HCT116 (cell line): ENCODE measurements at regions not wholly inside any gene's neighbourhood (a gene's known extent, or its start where the extent isn't known, plus 50 kb on each side); places are given as distances from the start of the nearest gene placed in this dataset.

ENCODE experiments used
- ATAC-seq: fragments of 200-7000 bp; cut with Tn5 transposase; 2 replicates; pipeline ENCODE4 v1.9.1; 2020; ENCODE audit warnings: mild to moderate bottlenecking, moderate library complexity
- BruUV-seq: library from RNA; stranded (reverse); fragments of 400-500 nt; replicated peaks from 2 replicates; lab custom pipeline; 2021; lab: Mats Ljungman, UMichigan
- CTCF ChIA-PET: fragments of 300-600 bp; sonication (Branson Sonifier 250); formaldehyde crosslinking; loops from one replicate; lab custom pipeline; 2021; ENCODE audit warnings: antibody characterized with exemption; lab: Charles Lee
- POLR2A ChIA-PET: fragments of 300-600, 350-600 bp; sonication (Branson Sonifier 250); formaldehyde crosslinking; loops from one replicate; lab custom pipeline; 2021; ENCODE audit warnings: antibody characterized with exemption; lab: Charles Lee
- RAD21 ChIA-PET, 2 experiments: fragments of 300-600 bp; sonication (Branson Sonifier 250); formaldehyde crosslinking; loops; one replicate each; lab custom pipeline; 2023; ENCODE audit warnings: low total read pairs in 2 of 2; ENCODE audit not compliant: uncharacterized antibody in 2 of 2, unreplicated experiment in 2 of 2, low non-redundant PET in 1 of 2; lab: Charles Lee
- DNase-seq: peaks from one replicate; pipeline ENCODE4 v3.0.0-alpha.2; 2010; ENCODE audit warnings: low read depth, low spot score
- H2AFZ ChIP-seq: fragments of 200-600 bp; shearing (Covaris generic), sonication (generic); 2 replicates; pipeline ENCODE4 v1.6.1; 2017; ENCODE audit warnings: low read depth, mixed run types, mixed read lengths, antibody characterized with exemption, low read length; ENCODE audit not compliant: poor library complexity, severe bottlenecking
- H3K27ac ChIP-seq: 2 replicates; pipeline ENCODE4 v1.5.1; 2012; ENCODE audit warnings: low read depth, low read length
- H3K27me3 ChIP-seq: fragments of 200-600 bp; sonication (generic); 2 replicates; pipeline ENCODE4 v1.6.1; 2016; ENCODE audit warnings: mixed run types, low read length, mixed read lengths; ENCODE audit not compliant: insufficient read depth
- H3K36me3 ChIP-seq, 2 experiments: fragments of 200-500 bp in 1 of 2; fragments of 200-600 bp in 1 of 2; sonication (Bioruptor generic) in 1 of 2; sonication (generic) in 1 of 2; 2 replicates each; pipeline versions ENCODE4 v1.5.1 to v1.6.1; 2014 to 2016; ENCODE audit warnings: low read length in 2 of 2, inconsistent platforms in 1 of 2, mixed read lengths in 1 of 2, mixed run types in 1 of 2; ENCODE audit not compliant: insufficient read depth in 2 of 2, control insufficient read depth in 1 of 2
- H3K4me1 ChIP-seq, 2 experiments: fragments of 200-600 bp in 1 of 2; sonication (generic) in 1 of 2; 2 replicates each; pipeline versions ENCODE4 v1.5.1 to v1.6.1; 2012 to 2017; ENCODE audit warnings: low read length in 2 of 2, inconsistent platforms in 1 of 2, mild to moderate bottlenecking in 1 of 2, mixed read lengths in 1 of 2, mixed run types in 1 of 2, moderate library complexity in 1 of 2; ENCODE audit not compliant: insufficient read depth in 2 of 2, control insufficient read depth in 1 of 2
- H3K4me2 ChIP-seq: fragments of 200-600 bp; sonication (generic); 2 replicates; pipeline ENCODE4 v1.6.1; 2017; ENCODE audit warnings: mixed run types, low read length, mixed read lengths
- H3K4me3 ChIP-seq, 2 experiments: fragments of 200-600 bp in 1 of 2; sonication (generic) in 1 of 2; replicated peaks in 1 of 2; 2 replicates each; pipeline ENCODE4 v1.5.1; 2011 to 2016; ENCODE audit warnings: low read length in 2 of 2, control low read depth in 1 of 2, low read depth in 1 of 2, mild to moderate bottlenecking in 1 of 2, mixed read lengths in 1 of 2, mixed run types in 1 of 2
- H3K79me2 ChIP-seq: fragments of 200-600 bp; sonication (generic); 2 replicates; pipeline ENCODE4 v1.6.1; 2017; ENCODE audit warnings: mild to moderate bottlenecking, mixed run types, low read length, moderate library complexity, mixed read lengths; ENCODE audit not compliant: insufficient read depth
- H3K9ac ChIP-seq: fragments of 200-600 bp; sonication (generic); 2 replicates; pipeline ENCODE4 v1.6.1; 2016; ENCODE audit warnings: low read length, mixed read lengths
- H3K9me2 ChIP-seq: fragments of 200-600 bp; sonication (generic), shearing (Covaris generic); 2 replicates; pipeline ENCODE4 v1.6.1; 2017; ENCODE audit warnings: mixed run types, mild to moderate bottlenecking, moderate library complexity; ENCODE audit not compliant: insufficient read depth
- H3K9me3 ChIP-seq, 2 experiments: fragments of 200-500 bp in 1 of 2; fragments of 200-600 bp in 1 of 2; sonication (Bioruptor generic) in 1 of 2; sonication (generic) in 1 of 2; 2 replicates each; pipeline ENCODE4 v1.6.1; 2014 to 2017; ENCODE audit warnings: low read length in 2 of 2, mixed read lengths in 2 of 2, inconsistent platforms in 1 of 2, low read depth in 1 of 2, mild to moderate bottlenecking in 1 of 2, mixed run types in 1 of 2, moderate library complexity in 1 of 2; ENCODE audit not compliant: control insufficient read depth in 1 of 2, insufficient read depth in 1 of 2
- H4K20me1 ChIP-seq: fragments of 200-600 bp; sonication (generic), shearing (Covaris generic); 2 replicates; pipeline ENCODE4 v1.6.1; 2017; ENCODE audit warnings: mixed run types, mild to moderate bottlenecking, moderate library complexity; ENCODE audit not compliant: insufficient read depth
- CEBPB ChIP-seq: IDR thresholded peaks from 2 replicates; pipeline ENCODE4 v1.6.1; 2012; ENCODE audit warnings: low read depth
- EGR1 ChIP-seq: IDR thresholded peaks from 2 replicates; pipeline ENCODE4 v1.6.1; 2012; ENCODE audit warnings: low read depth
- ELF1 ChIP-seq: IDR thresholded peaks from 2 replicates; pipeline ENCODE4 v1.6.1; 2012; ENCODE audit warnings: low read depth, borderline replicate concordance
- EZH2 ChIP-seq: fragments of 200-600 bp; sonication (generic); IDR thresholded peaks from 2 replicates; pipeline ENCODE4 v1.6.1; 2017; ENCODE audit warnings: antibody characterized with exemption, mixed run types
- FOSL1 ChIP-seq: IDR thresholded peaks from 2 replicates; pipeline ENCODE4 v1.6.1; 2012; ENCODE audit warnings: low read depth
- JUND ChIP-seq: IDR thresholded peaks from 2 replicates; pipeline ENCODE4 v1.6.1; 2012
- POLR2A ChIP-seq: IDR thresholded peaks from 2 replicates; pipeline ENCODE4 v1.7.0; 2011; ENCODE audit warnings: borderline replicate concordance; ENCODE audit not compliant: insufficient read depth, insufficient read length; ENCODE audit errors: extremely low read depth
- SIN3A ChIP-seq: IDR thresholded peaks from 2 replicates; pipeline ENCODE4 v1.6.1; 2012; ENCODE audit warnings: low read depth
- SP1 ChIP-seq: IDR thresholded peaks from 2 replicates; pipeline ENCODE4 v1.6.1; 2012; ENCODE audit warnings: low read depth
- TCF7L2 ChIP-seq: IDR thresholded peaks from 2 replicates; pipeline ENCODE4 v1.7.0; 2011; ENCODE audit warnings: borderline replicate concordance, inconsistent platforms; ENCODE audit not compliant: insufficient read depth, insufficient read length; ENCODE audit errors: extremely low read depth
- ZNF274 ChIP-seq: fragments of 200-500 bp; sonication (Bioruptor generic); IDR thresholded peaks from 2 replicates; pipeline ENCODE4 v1.6.1; 2014; ENCODE audit warnings: mild to moderate bottlenecking, low read depth, low read length, inconsistent platforms
- intact Hi-C: fragments of 100-400 bp; cut with micrococcal nuclease; formaldehyde crosslinking; loops from 2 replicates; pipeline ENCODE4 v1.10.0; 2022
- TF ChIP-seq, protein P1 (sequence below): IDR thresholded peaks from 2 replicates; pipeline ENCODE4 v1.6.1; 2011; ENCODE audit warnings: mild to moderate bottlenecking, low read length, moderate library complexity; ENCODE audit not compliant: insufficient replicate concordance; ENCODE audit errors: extremely low read depth
- TF ChIP-seq, protein P2 (sequence below), 3 experiments: fragments of 200-600 bp in 1 of 3; sonication (generic) in 1 of 3; IDR thresholded peaks in 2 of 3; conservative IDR thresholded peaks in 1 of 3; 2 replicates each; pipeline ENCODE4 v1.5.1; 2012 to 2017; ENCODE audit warnings: low read depth in 2 of 3, low read length in 2 of 3, antibody characterized with exemption in 1 of 3, borderline replicate concordance in 1 of 3, control low read depth in 1 of 3, mild to moderate bottlenecking in 1 of 3, mixed read lengths in 1 of 3, mixed run types in 1 of 3, moderate library complexity in 1 of 3; ENCODE audit not compliant: insufficient read depth in 1 of 3
- TF ChIP-seq, protein P3 (sequence below): IDR thresholded peaks from 2 replicates; pipeline ENCODE4 v1.6.1; 2012

DNA sequence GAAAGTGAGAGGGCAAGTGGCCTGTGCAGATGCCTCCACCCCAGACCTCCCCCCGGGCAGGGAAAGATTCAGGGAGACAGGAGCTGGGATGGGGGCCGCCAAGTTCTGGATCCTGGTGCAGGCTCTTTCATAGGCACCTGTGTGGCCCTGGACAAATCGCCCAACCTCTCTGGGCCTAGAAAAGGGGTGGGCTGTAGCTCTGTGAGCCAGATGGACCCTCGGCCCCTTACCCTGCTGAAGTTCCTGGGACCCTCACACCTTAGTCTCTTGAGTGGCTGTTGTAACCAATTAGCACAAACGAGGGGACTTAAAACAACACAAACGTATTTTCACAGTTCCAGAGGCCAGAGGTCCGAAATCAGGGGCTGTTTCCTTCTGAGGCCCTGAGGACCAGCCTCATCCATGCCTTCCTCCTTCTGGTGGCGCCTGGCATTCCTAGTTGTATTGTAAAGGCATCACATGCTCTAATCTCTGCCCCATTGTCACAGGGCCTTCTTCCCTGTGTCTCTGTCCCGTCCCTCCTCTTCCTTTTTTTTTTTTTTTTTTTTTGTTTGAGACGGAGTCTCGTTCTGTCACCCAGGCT, 352.6 kb downstream of the SEC14L1 start:
- Histone ChIP-seq H3K79me2 (no peaks in the 10 kb centered on the region; the same call in 1 of the 2 replicates), H3K9me2 (no peaks in the 10 kb centered on the region), H3K4me1 (no peaks in the 10 kb centered on the region), H2AFZ (no peak overlapping the region), H3K27me3 (no peaks in the 10 kb centered on the region), H3K4me3 (no peak overlapping the region), H3K4me2 (no peak overlapping the region), H3K27ac (no peak overlapping the region), H3K9me3 (no peaks in the 10 kb centered on the region), H3K36me3 (peaks cover 28 to 40% of the 10 kb centered on the region in 2 experiments), H3K9ac (no peak overlapping the region), H4K20me1 (no peaks in the 10 kb centered on the region)
- CTCF ChIA-PET = interaction anchor here (1.2 to 2.4 kb wide), 2 partner anchors 64 to 162 kb away, joined by 4 to 18 read pairs; no protein-coding TSS in a partner anchor
- ATAC-seq (no peak), DNase-seq (no peak)
- TF ChIP-seq FOSL1 (no peak), ZNF274 (no peak), POLR2A (no peak), EZH2 (no peak), SIN3A (no peak), ELF1 (no peak), EGR1 (no peak), JUND (no peak)
- POLR2A ChIA-PET = no interaction called here
- intact Hi-C loops = loop anchor here (10.0 kb wide), 1 partner anchor 239 kb away; no protein-coding TSS in a partner anchor
- RAD21 ChIA-PET = interaction anchor here in 1 of 2 experiments (1.4 kb wide), 1 partner anchor 162 kb away, joined by 4 read pairs; no protein-coding TSS in a partner anchor
- no TSS peak for BruUV-seq

DNA sequence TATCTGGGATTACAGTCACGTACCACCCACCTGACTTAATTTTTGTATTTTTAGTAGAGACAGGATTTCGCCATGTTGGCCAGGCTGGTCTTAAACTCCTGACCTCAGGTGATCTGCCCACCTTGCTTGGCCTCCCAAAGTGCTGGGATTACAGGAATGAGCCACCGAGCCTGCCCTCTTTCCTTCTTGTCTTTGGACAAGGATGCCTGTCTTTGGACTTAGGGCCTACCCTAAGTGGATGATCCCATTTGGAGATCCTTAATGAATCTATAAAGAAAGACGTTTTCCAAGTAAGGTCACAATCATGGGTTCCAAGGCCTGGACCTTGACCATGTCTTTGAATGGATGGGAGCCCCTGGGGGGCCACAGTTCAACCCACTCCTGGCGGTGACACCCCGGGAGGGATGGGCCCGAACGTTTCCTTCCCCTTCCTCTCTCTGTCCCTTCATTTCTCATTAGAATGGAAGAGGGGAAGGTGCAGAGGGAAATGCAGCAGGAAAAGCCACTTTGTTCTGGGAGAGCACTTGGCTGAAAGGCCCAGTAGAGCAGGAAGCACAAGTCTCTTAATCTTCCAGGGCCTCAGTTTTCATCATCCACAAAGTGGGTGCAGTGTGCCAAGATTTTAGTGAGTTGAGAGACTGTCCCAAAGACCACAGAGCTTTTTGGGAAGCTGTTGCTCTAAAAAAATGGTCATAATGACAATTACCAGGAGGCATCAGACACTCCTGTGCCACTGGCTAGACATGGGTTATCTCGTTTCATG, 353.3 kb downstream of the SEC14L1 start:
- intact Hi-C loops = loop anchor here (2.0 to 10.0 kb wide), 2 partner anchors 63 to 239 kb away; no protein-coding TSS in a partner anchor
- H4K20me1 ChIP-seq = no peaks in the 10 kb centered on the region
- H3K4me3 ChIP-seq = no peak overlapping the region
- RAD21 ChIA-PET = interaction anchor here (0.9 to 1.6 kb wide), 4 partner anchors 64 to 239 kb away, joined by 3 to 8 read pairs (median 4); no protein-coding TSS in a partner anchor
- peaks cover 28 to 32% of the 10 kb centered on the region in 2 experiments for H3K36me3 ChIP-seq
- no peaks in the 10 kb centered on the region for H3K79me2 ChIP-seq
- no peak overlapping the region for H3K9ac ChIP-seq
- no peak for DNase-seq
- TF ChIP-seq, protein P1, sequence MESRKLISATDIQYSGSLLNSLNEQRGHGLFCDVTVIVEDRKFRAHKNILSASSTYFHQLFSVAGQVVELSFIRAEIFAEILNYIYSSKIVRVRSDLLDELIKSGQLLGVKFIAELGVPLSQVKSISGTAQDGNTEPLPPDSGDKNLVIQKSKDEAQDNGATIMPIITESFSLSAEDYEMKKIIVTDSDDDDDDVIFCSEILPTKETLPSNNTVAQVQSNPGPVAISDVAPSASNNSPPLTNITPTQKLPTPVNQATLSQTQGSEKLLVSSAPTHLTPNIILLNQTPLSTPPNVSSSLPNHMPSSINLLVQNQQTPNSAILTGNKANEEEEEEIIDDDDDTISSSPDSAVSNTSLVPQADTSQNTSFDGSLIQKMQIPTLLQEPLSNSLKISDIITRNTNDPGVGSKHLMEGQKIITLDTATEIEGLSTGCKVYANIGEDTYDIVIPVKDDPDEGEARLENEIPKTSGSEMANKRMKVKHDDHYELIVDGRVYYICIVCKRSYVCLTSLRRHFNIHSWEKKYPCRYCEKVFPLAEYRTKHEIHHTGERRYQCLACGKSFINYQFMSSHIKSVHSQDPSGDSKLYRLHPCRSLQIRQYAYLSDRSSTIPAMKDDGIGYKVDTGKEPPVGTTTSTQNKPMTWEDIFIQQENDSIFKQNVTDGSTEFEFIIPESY = no peak
- TF ChIP-seq, protein P2, sequence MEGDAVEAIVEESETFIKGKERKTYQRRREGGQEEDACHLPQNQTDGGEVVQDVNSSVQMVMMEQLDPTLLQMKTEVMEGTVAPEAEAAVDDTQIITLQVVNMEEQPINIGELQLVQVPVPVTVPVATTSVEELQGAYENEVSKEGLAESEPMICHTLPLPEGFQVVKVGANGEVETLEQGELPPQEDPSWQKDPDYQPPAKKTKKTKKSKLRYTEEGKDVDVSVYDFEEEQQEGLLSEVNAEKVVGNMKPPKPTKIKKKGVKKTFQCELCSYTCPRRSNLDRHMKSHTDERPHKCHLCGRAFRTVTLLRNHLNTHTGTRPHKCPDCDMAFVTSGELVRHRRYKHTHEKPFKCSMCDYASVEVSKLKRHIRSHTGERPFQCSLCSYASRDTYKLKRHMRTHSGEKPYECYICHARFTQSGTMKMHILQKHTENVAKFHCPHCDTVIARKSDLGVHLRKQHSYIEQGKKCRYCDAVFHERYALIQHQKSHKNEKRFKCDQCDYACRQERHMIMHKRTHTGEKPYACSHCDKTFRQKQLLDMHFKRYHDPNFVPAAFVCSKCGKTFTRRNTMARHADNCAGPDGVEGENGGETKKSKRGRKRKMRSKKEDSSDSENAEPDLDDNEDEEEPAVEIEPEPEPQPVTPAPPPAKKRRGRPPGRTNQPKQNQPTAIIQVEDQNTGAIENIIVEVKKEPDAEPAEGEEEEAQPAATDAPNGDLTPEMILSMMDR (IDR thresholded peaks at IDR 0.05 in 2 of 3, conservative IDR thresholded peaks at IDR 0.05 in 1 of 3; ENCODE audit: borderline replicate concordance in 1 of 3, insufficient read depth in 1 of 3, low read depth in 2 of 3, low read length in 2 of 3) = no peak
- TF ChIP-seq, protein P3, sequence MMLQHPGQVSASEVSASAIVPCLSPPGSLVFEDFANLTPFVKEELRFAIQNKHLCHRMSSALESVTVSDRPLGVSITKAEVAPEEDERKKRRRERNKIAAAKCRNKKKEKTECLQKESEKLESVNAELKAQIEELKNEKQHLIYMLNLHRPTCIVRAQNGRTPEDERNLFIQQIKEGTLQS = no peak
- no peak for TF ChIP-seq TCF7L2
- TF ChIP-seq JUND = no peak
- TF ChIP-seq SP1 = no peak
- TF ChIP-seq CEBPB = no peak
- no peak for TF ChIP-seq ZNF274
- no peaks in the 10 kb centered on the region for H3K9me3 ChIP-seq
- H2AFZ ChIP-seq = no peak overlapping the region
- BruUV-seq = TSS peak; percentile 1
- no peaks in the 10 kb centered on the region for H3K4me1 ChIP-seq
- H3K27ac ChIP-seq = no peak overlapping the region
- H3K9me2 ChIP-seq = no peaks in the 10 kb centered on the region
- POLR2A ChIA-PET = no interaction called here
- no peaks in the 10 kb centered on the region for H3K27me3 ChIP-seq
- ATAC-seq = no peak
- no peak overlapping the region for H3K4me2 ChIP-seq
- CTCF ChIA-PET = interaction anchor here (1.2 to 2.4 kb wide), 4 partner anchors 20 to 163 kb away, joined by 5 to 22 read pairs (median 12); no protein-coding TSS in a partner anchor
